Natural killer cell (primary cell): ENCODE measurements at regions not wholly inside any gene's neighbourhood (a gene's known extent, or its start where the extent isn't known, plus 50 kb on each side); places are given as distances from the start of the nearest gene placed in this dataset.

Source experiments
- ATAC-seq, 3 donors: fragments of 150-1000 bp in 2 of 3; fragments of 200-7000 bp in 1 of 3; cut with Tn5 transposase; 1 replicate in 1 of 3; 2 replicates in 2 of 3; pipeline ENCODE4 v1.10.0; 2021; ENCODE audit warnings: mild to moderate bottlenecking in 2 of 3, moderate library complexity in 2 of 3
- DNase-seq, 2 donors: peaks; one replicate each; pipeline versions ENCODE4 v3.0.0 to v3.0.0-alpha.2; 2013 to 2021; ENCODE audit warnings: mixed read lengths in 1 of 2
- H3K27ac ChIP-seq: one replicate; pipeline ENCODE4 v1.5.1; 2013; ENCODE audit warnings: mild to moderate bottlenecking, low read length
- H3K27me3 ChIP-seq: one replicate; pipeline ENCODE4 v1.6.1; 2013; ENCODE audit warnings: low read length; ENCODE audit not compliant: control insufficient read depth, insufficient read depth
- H3K36me3 ChIP-seq: one replicate; pipeline ENCODE4 v1.6.1; 2013; ENCODE audit warnings: low read length; ENCODE audit not compliant: control insufficient read depth, insufficient read depth
- H3K4me1 ChIP-seq: one replicate; pipeline ENCODE4 v1.6.1; 2013; ENCODE audit warnings: low read length; ENCODE audit not compliant: control insufficient read depth, insufficient read depth
- H3K4me3 ChIP-seq: one replicate; pipeline ENCODE4 v1.5.1; 2013; ENCODE audit warnings: low read length
- H3K9me3 ChIP-seq: one replicate; pipeline ENCODE4 v1.6.1; 2013; ENCODE audit warnings: low read length; ENCODE audit not compliant: control insufficient read depth, insufficient read depth
- H3K27ac Mint-ChIP-seq, 2 donors: one replicate each; pipeline ENCODE4 v1.8.0; 2022; ENCODE audit warnings: mild to moderate bottlenecking in 2 of 2, mixed read lengths in 2 of 2, moderate library complexity in 1 of 2
- H3K27me3 Mint-ChIP-seq, 2 donors: one replicate each; pipeline ENCODE4 v1.8.0; 2022; ENCODE audit warnings: low read depth in 2 of 2, mixed read lengths in 2 of 2
- H3K36me3 Mint-ChIP-seq: one replicate; pipeline ENCODE4 v1.8.0; 2022; ENCODE audit warnings: mixed read lengths
- H3K4me1 Mint-ChIP-seq, 2 donors: one replicate each; pipeline ENCODE4 v1.8.0; 2022; ENCODE audit warnings: mixed read lengths in 2 of 2
- H3K4me3 Mint-ChIP-seq: one replicate; pipeline ENCODE4 v1.8.0; 2022; ENCODE audit warnings: mild to moderate bottlenecking, moderate library complexity, mixed read lengths
- H3K9me3 Mint-ChIP-seq, 2 donors: one replicate each; pipeline ENCODE4 v1.8.0; 2022; ENCODE audit warnings: mixed read lengths in 2 of 2
- CTCF ChIP-seq: fragments of 200-600 bp; IDR thresholded peaks from one replicate; pipeline ENCODE4 v1.8.0; 2022; ENCODE audit warnings: antibody characterized with exemption
- WGBS: methylation state at CpG from one replicate; pipeline ENCODE4 v1.1.7; 2013; ENCODE audit warnings: missing lambda C conversion rate; ENCODE audit not compliant: insufficient coverage; 5-methylcytosine and 5-hydroxymethylcytosine counted together
- intact Hi-C: fragments of 100-400 bp; cut with micrococcal nuclease; formaldehyde crosslinking; loops from one replicate; pipeline ENCODE4 v1.14.2; 2022

GRCh38 chr6:22925920-22926789, 356.8 kb downstream of the HDGFL1 start:
- DNase-seq: no peak
- H3K4me3 ChIP-seq: no peak overlapping the region
- H3K27ac Mint-ChIP-seq: no peak overlapping the region
- H3K9me3 ChIP-seq: no peaks in the 10 kb centered on the region
- no peak overlapping the region for H3K27ac ChIP-seq
- H3K36me3 ChIP-seq: no peaks in the 10 kb centered on the region
- H3K27me3 ChIP-seq: no peaks in the 10 kb centered on the region
- ATAC-seq: no peak
- intact Hi-C loops: no loop called here
- no peaks in the 10 kb centered on the region for H3K36me3 Mint-ChIP-seq
- no peaks in the 10 kb centered on the region for H3K4me1 Mint-ChIP-seq
- WGBS: 68% methylated on average over 3 of the region's 4 CpGs
- no peaks in the 10 kb centered on the region for H3K9me3 Mint-ChIP-seq
- H3K27me3 Mint-ChIP-seq: no peaks in the 10 kb centered on the region
- no peak for TF ChIP-seq CTCF
- no peaks in the 10 kb centered on the region for H3K4me1 ChIP-seq
- H3K4me3 Mint-ChIP-seq: no peak overlapping the region

GRCh38 chr6:22926790-22927354, 357.5 kb downstream of the HDGFL1 start:
- Mint-ChIP-seq H3K27me3 (no peaks in the 10 kb centered on the region), H3K4me1 (no peaks in the 10 kb centered on the region), H3K27ac (no peak overlapping the region), H3K9me3 (no peaks in the 10 kb centered on the region), H3K36me3 (no peaks in the 10 kb centered on the region), H3K4me3 (no peak overlapping the region)
- no peaks in the 10 kb centered on the region for H3K36me3 ChIP-seq
- no peak for TF ChIP-seq CTCF
- H3K27ac ChIP-seq: no peak overlapping the region
- no peaks in the 10 kb centered on the region for H3K27me3 ChIP-seq
- H3K4me1 ChIP-seq: no peaks in the 10 kb centered on the region
- 100% methylated on average over 1 of the region's 2 CpGs for WGBS
- H3K9me3 ChIP-seq: no peaks in the 10 kb centered on the region
- no peak for ATAC-seq
- no peak for DNase-seq
- H3K4me3 ChIP-seq: no peak overlapping the region
- intact Hi-C loops: no loop called here

GRCh38 chr6:22928775-22929174, 359.4 kb downstream of the HDGFL1 start:
- no peak for TF ChIP-seq CTCF
- Histone ChIP-seq H3K9me3 (no peaks in the 10 kb centered on the region), H3K4me1 (no peaks in the 10 kb centered on the region), H3K27me3 (no peaks in the 10 kb centered on the region), H3K4me3 (no peak overlapping the region), H3K27ac (no peak overlapping the region), H3K36me3 (no peaks in the 10 kb centered on the region)
- WGBS: 40% methylated on average over 1 of the region's 2 CpGs
- no peak for DNase-seq
- Mint-ChIP-seq H3K27me3 (no peaks in the 10 kb centered on the region), H3K36me3 (peaks cover 6% of the 10 kb centered on the region), H3K27ac (no peak overlapping the region), H3K4me3 (no peak overlapping the region), H3K9me3 (peaks cover 1 to 4% of the 10 kb centered on the region in 2 donors), H3K4me1 (no peaks in the 10 kb centered on the region)
- no peak for ATAC-seq
- intact Hi-C loops: no loop called here
